HG03060 (cell line): ENCODE measurements at regions not wholly inside any gene's neighbourhood (a gene's known extent, or its start where the extent isn't known, plus 50 kb on each side); places are given as distances from the start of the nearest gene placed in this dataset.

Source experiments
- ATAC-seq: cut with Tn5 transposase; IDR thresholded peaks from one replicate; pipeline ENCODE4 v1.9.1; 2021; ENCODE audit warnings: low read depth, moderate number of reproducible peaks; ENCODE audit not compliant: unreplicated experiment

DNA sequence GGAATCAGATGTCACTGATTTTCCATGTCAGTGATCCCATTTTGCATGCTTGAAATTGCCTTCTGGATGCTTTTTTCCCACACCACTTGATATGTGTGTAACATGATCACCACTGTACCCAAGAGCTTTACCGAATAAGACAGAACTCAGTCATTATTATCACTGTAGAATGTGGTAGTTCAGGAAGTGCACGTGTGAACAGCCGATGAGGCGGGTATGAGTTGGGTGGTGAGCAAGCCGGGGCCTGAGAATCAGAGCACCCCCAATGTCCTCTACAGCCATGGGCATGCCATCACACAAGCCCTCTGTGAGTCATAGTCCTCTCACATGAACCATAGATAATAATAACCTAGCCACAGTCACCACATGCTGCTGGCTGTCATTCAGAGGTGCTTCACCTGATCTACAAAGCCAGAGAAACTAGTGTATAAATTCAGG lies 470.8 kb downstream of the SOX2 start:
- peak; percentile 74 for ATAC-seq

GRCh38 chr3:182183716-182184430 lies 472.1 kb downstream of the SOX2 start:
- no peak for ATAC-seq

GRCh38 chr3:182185313-182185712 lies 473.6 kb downstream of the SOX2 start:
- no peak for ATAC-seq

- no peak for ATAC-seq
These were observed 478.3 kb downstream of the SOX2 start for GRCh38 chr3:182190056-182190455.

DNA sequence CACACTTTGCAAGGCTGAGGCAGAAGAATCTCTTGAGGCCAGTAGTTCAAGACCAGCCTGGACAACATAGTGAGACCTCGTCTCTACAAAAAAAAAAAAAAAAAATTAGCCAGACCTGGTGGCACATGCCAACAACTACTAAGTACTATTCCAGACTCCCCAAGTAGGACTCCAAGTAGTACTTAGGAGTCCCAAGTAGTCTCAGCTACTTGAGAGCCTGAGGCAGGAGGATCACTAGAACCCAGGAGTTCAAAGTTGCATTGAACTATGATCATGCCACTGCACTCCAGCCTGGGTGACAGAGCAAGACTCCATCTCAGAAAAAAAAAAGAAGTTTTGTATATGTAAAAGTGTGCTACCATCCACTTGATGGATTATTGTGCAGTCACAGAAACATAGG lies 486.6 kb downstream of the SOX2 start:
- ATAC-seq: no peak

GRCh38 chr3:182201456-182202168 lies 489.9 kb downstream of the SOX2 start:
- ATAC-seq: no peak

DNA sequence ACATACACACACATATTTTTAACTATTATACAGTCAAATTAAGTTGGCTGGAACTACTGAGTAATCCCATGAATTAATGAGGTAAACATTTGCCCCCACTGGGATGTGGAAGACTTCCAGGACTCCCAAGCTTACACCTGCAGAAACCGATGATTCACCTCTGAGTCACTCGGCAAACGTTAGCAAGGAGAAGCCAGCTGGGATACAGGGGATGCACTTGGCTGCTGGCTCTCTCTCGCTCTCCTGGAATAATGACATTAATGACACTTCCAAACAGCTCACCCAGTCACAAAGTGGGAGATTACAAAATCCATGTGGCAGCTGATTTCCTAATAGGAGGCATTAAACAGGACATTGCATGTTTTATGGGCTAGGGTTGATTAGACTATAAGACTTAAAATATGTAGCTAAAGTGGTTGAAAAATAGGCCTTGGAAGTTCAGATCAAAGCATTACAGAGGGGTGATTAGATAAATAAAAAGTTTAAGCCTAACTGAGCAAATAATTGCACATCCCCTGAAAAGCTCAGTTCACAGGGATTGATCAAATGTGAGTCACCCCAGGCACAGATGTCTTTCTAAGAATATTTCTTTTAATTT lies 500.9 kb downstream of the SOX2 start:
- ATAC-seq: no peak

- no peak for ATAC-seq
These were observed 502.7 kb downstream of the SOX2 start for GRCh38 chr3:182214416-182214815.

DNA sequence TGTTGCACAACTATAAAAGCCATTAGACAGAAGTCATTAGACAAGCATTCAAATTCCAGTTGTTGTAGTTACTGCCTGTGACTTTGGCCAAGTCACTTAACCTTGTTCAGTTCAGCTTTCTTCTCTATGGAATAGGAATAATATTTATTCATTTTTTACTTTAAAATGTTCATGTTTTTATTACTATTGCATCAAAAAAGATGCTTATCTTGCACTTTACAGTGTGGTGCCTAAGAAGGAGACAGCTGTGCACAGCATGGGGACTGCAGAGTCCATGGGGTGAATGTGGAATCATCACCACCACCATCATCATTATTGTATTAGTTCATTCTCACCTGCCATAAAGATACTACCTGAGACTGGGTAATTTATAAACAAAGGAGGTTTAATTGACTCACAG lies 504.2 kb downstream of the SOX2 start:
- ATAC-seq: no peak

DNA sequence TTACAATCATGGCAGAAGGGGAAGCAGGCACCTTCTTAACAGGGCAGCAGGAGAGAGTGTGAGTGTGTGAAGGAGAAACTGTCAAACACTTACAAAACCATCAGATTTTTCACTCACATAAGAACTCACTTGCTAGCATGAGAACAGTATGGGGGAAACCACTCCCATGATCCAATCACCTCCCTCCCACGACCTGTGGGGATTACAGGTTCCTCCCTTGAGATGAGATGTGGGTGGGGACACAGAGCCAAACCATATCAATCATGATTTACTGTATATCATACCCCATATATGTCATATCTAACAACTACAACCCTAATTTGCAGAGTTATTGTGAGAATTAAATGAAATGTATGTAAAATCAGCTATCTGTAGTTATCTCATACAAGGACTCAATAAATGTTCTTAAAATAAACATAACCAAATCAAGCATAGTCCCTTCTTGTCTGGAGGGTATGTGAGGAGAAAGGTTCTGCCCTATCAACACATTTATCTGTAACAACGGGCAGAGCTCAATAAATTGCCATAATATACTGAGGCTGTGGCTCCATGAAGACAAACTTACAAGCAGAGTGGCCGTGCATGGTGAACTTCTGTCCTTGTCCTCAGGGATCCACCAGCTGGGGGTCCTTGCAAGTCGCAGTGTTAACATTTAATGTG lies 504.7 kb downstream of the SOX2 start:
- ATAC-seq: no peak

- ATAC-seq: no peak
These were observed 508.3 kb downstream of the SOX2 start for GRCh38 chr3:182220013-182220412.

DNA sequence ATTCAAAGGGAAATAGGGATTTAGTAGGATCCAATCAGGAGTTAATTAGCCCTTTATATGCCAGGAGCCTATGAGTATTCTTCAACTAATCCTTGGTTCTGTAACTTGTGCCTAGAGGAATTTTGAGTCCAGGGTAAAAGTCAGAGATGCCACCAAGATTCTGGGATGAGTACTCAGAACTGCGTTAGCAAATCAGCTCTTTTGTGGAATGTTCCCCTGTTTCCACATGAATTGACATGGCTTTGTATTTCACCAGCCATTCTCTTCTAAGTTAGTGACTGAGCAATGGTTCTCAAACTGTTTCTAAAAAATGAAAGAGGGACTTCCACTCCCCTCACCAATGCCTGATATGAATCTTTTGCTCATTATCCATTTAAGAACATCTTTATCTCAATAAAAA lies 508.7 kb downstream of the SOX2 start:
- ATAC-seq: no peak

DNA sequence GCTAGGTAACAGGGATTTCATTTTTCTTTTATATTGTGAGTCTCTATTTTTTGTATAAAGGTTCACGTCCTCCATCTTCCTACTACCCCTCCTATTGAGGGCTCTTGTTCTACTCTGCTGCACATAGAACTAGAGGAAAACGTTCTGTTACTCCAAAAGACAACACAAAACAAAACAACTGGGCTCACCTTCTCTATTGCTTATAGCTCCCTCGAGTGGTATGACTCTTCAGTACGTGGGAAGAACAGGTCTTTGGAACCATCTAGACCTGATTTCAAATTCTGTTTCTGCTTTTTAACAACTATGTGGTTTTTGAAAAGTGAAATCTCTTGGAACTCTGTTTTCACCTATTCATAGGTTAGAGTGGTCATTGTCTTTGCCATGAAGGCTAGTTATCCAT lies 515.3 kb downstream of the SOX2 start:
- no peak for ATAC-seq

DNA sequence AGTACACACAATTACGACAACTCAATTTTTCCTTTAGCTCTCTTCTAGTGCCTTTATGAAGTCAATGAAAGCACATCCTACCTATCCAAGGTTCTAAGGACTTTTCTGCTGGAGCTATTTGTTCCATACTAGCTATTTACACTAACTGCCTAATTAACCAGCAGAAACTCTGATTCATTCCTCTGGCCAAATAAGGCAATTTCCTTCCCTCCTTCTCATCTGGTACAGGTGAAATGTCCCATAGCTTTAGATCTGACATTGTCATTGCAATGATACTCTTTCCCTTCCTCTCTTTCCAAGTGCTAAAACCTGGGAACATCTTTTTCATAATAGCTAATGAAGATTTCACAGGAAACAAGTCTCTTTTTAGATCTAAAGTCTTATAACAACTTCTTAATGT lies 521.7 kb downstream of the SOX2 start:
- no peak for ATAC-seq

DNA sequence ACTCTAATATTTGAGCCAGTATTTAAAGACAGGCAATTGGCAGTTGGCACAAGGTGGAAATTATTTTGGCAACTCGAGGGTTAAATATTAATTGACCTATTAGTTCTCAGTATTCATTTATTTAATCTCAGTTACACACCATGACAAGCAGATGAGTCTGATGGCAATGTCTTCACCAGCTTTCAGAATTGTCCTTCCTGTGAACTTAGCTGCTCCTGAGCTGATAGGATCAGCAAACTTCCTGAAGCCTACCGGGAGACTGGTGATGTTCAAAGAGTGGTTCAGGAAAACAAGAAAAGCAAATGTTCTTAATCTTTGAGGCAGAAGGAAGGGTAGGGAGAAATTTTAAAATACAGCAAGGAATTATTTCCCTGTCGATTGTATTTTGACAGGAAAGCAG lies 522.2 kb downstream of the SOX2 start:
- no peak for ATAC-seq

DNA sequence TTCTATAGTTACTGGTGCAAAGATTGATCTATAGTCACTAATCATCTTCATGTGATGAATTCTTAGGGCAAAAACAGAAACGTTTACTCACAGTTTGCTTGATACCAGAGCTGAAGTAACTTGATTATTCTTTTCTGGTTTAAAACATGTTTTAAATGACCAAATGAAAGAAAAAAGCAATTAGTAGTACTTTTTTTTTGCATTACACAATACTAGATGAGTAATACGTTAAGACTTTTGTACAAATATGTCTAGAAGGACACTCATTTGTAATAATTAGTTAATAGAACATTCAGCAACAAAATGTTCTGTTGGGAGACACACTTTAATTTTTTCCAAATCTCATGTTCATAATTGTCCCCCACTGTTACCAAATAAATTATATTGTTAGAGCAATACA lies 523.2 kb downstream of the SOX2 start:
- ATAC-seq: no peak

DNA sequence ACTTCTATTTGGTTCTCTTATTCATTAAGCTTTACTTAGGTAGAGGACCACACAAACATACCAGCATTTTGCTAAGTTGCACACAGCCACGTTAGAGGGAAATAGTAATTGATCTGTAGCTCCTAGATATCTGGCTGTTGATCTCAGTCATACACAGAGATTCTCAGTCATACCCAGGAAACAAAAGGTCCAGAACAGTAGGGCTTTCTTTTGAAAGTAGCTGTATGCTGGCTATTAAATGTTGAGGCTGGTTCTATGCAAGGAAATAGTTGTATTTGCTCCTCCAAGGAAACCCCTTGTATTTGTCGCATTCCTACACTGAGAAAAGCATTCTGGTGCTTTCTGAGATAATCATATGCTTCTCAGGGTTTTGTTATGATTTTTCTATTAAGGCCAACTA lies 523.8 kb downstream of the SOX2 start:
- ATAC-seq: no peak

- ATAC-seq: no peak
These were observed 526.4 kb downstream of the SOX2 start for GRCh38 chr3:182238126-182238525.

DNA sequence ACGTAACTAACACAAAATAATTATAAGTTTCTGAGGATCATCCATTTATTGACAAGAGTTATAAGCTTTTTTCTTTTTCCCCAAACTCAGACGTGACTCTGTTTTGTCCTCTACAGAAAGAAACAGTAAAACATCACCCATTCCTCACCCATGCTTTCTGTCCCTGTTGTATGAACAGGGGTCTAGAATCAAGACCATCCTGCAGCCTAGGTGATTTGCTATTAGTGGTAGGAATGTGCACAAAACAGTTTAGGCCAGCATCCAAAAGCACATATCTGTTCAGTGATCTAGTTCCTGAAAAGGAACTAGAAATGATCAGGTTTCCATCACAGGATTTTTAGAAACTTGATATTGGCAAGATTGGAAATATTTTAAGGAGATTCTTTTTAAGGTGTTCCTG lies 527.6 kb downstream of the SOX2 start:
- no peak for ATAC-seq

DNA sequence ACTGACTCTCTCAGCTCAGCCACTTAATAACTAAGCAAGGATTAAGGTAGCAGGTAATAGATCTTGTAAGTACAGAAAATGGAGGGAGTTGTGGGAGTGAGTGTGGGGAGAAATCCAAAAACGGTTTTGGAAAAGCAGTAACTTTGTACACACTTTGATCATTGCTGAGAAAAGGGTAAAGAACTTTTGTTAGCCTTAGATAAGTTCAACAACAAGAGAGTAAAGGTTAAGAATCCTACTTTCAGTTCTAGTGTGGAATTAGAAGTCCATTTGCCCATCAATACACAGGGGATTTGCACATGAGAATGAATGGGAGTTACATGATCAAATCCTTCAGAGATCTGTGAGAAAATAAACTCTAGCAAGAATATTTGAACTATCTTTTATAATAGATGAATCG lies 528.7 kb downstream of the SOX2 start:
- ATAC-seq: no peak

- ATAC-seq: no peak
These were observed 529.6 kb downstream of the SOX2 start for GRCh38 chr3:182241196-182241765.
